ENCODE measurements at regions not wholly inside any gene's neighbourhood (a gene's known extent, or its start where the extent isn't known, plus 50 kb on each side); places are given as distances from the start of the nearest gene placed in this dataset.

- Histone ChIP-seq H3K9ac (ENCODE audit: control insufficient read depth, extremely low read depth, insufficient read depth, low read length) (no peak overlapping the region), H3K27me3 (ENCODE audit: control insufficient read depth, extremely low read depth, insufficient read depth, low read length) (no peaks in the 10 kb centered on the region), H3K79me2 (ENCODE audit: control insufficient read depth, insufficient read depth, low read length) (no peaks in the 10 kb centered on the region), H3K36me3 (ENCODE audit: control insufficient read depth in 2 of 2, extremely low read depth in 1 of 2, insufficient read depth in 2 of 2, low read length in 2 of 2) (no peaks in the 10 kb centered on the region), H3K27ac (ENCODE audit: control insufficient read depth, insufficient read depth, low read length) (no peak overlapping the region), H3K4me2 (ENCODE audit: control insufficient read depth, extremely low read depth, insufficient read depth, low read depth, low read length) (no peak overlapping the region), H3K9me1 (ENCODE audit: control insufficient read depth, extremely low read depth, insufficient read depth, low read length) (no peaks in the 10 kb centered on the region), H2AFZ (ENCODE audit: control insufficient read depth, low read length) (no peak overlapping the region), H3K4me1 (ENCODE audit: control insufficient read depth, extremely low read depth, insufficient read depth, low read length) (no peaks in the 10 kb centered on the region), H3K4me3 (ENCODE audit: control insufficient read depth in 2 of 3, extremely low read depth in 1 of 3, insufficient read depth in 2 of 3, low read depth in 1 of 3, low read length in 3 of 3) (no peak overlapping the region), H3K9me3 (ENCODE audit: control insufficient read depth, low read depth, low read length) (peaks cover under 1% of the 10 kb centered on the region), H4K20me1 (ENCODE audit: control insufficient read depth, extremely low read depth, insufficient read depth, low read length) (no peaks in the 10 kb centered on the region)
- TF ChIP-seq, protein P1, sequence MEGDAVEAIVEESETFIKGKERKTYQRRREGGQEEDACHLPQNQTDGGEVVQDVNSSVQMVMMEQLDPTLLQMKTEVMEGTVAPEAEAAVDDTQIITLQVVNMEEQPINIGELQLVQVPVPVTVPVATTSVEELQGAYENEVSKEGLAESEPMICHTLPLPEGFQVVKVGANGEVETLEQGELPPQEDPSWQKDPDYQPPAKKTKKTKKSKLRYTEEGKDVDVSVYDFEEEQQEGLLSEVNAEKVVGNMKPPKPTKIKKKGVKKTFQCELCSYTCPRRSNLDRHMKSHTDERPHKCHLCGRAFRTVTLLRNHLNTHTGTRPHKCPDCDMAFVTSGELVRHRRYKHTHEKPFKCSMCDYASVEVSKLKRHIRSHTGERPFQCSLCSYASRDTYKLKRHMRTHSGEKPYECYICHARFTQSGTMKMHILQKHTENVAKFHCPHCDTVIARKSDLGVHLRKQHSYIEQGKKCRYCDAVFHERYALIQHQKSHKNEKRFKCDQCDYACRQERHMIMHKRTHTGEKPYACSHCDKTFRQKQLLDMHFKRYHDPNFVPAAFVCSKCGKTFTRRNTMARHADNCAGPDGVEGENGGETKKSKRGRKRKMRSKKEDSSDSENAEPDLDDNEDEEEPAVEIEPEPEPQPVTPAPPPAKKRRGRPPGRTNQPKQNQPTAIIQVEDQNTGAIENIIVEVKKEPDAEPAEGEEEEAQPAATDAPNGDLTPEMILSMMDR (optimal IDR thresholded peaks at IDR 0.05 in 1 of 3, IDR thresholded peaks at IDR 0.05 in 1 of 3, conservative IDR thresholded peaks at IDR 0.05 in 1 of 3; ENCODE audit: extremely low read depth in 1 of 3, insufficient read depth in 2 of 3, low read length in 3 of 3): no peak
- no peak for TF ChIP-seq EZH2 (IDR thresholded peaks at IDR 0.05; ENCODE audit: low read length)
- dilution Hi-C loops (cut with MboI; ENCODE audit: extremely low pct_ligation_motif_present, low sequenced_read_pairs): no loop called here
- FAIRE-seq: no peak
- no peak for DNase-seq (ENCODE audit: low read depth, low spot score)
Observed at GRCh38 chr19:31706131-31706530, 356.9 kb upstream of the TSHZ3 start.

- dilution Hi-C loops (cut with MboI; ENCODE audit: extremely low pct_ligation_motif_present, low sequenced_read_pairs): no loop called here
- no peaks in the 10 kb centered on the region for H4K20me1 ChIP-seq (ENCODE audit: control insufficient read depth, extremely low read depth, insufficient read depth, low read length)
- no peak overlapping the region for H3K4me2 ChIP-seq (ENCODE audit: control insufficient read depth, extremely low read depth, insufficient read depth, low read depth, low read length)
- FAIRE-seq (no peak), DNase-seq (ENCODE audit: low read depth, low spot score) (no peak)
- H2AFZ ChIP-seq (ENCODE audit: control insufficient read depth, low read length): no peak overlapping the region
- TF ChIP-seq, protein P1 (optimal IDR thresholded peaks at IDR 0.05 in 1 of 3, IDR thresholded peaks at IDR 0.05 in 1 of 3, conservative IDR thresholded peaks at IDR 0.05 in 1 of 3; ENCODE audit: extremely low read depth in 1 of 3, insufficient read depth in 2 of 3, low read length in 3 of 3): no peak
- TF ChIP-seq EZH2 (IDR thresholded peaks at IDR 0.05; ENCODE audit: low read length): no peak
- H3K9me1 ChIP-seq (ENCODE audit: control insufficient read depth, extremely low read depth, insufficient read depth, low read length): no peaks in the 10 kb centered on the region
- no peaks in the 10 kb centered on the region for H3K27me3 ChIP-seq (ENCODE audit: control insufficient read depth, extremely low read depth, insufficient read depth, low read length)
- no peak overlapping the region for H3K9ac ChIP-seq (ENCODE audit: control insufficient read depth, extremely low read depth, insufficient read depth, low read length)
- H3K27ac ChIP-seq (ENCODE audit: control insufficient read depth, insufficient read depth, low read length): no peak overlapping the region
- H3K36me3 ChIP-seq (ENCODE audit: control insufficient read depth in 2 of 2, extremely low read depth in 1 of 2, insufficient read depth in 2 of 2, low read length in 2 of 2): no peaks in the 10 kb centered on the region
- no peaks in the 10 kb centered on the region for H3K4me1 ChIP-seq (ENCODE audit: control insufficient read depth, extremely low read depth, insufficient read depth, low read length)
- H3K4me3 ChIP-seq (ENCODE audit: control insufficient read depth in 2 of 3, extremely low read depth in 1 of 3, insufficient read depth in 2 of 3, low read depth in 1 of 3, low read length in 3 of 3): no peak overlapping the region
- H3K9me3 ChIP-seq (ENCODE audit: control insufficient read depth, low read depth, low read length): peaks cover 3% of the 10 kb centered on the region
- no peaks in the 10 kb centered on the region for H3K79me2 ChIP-seq (ENCODE audit: control insufficient read depth, insufficient read depth, low read length)
Observed at GRCh38 chr19:31706691-31707620, 357.7 kb upstream of the TSHZ3 start.

Measured in keratinocyte (primary cell).